ENCODE measurements at regions not wholly inside any gene's neighbourhood (a gene's known extent, or its start where the extent isn't known, plus 50 kb on each side); places are given as distances from the start of the nearest gene placed in this dataset.

- no peak for DNase-seq
Measured at GRCh38 chr13:109880371-109881346, 94.3 kb upstream of the IRS2 start.

GRCh38 chr13:109879338-109879737, 93.0 kb upstream of the IRS2 start:
- DNase-seq, result no peak

- no peak for DNase-seq
Measured at GRCh38 chr13:109877809-109878208, 91.4 kb upstream of the IRS2 start.

GRCh38 chr13:109875746-109876145, 89.4 kb upstream of the IRS2 start:
- DNase-seq, result no peak

GRCh38 chr13:109874484-109875454, 88.4 kb upstream of the IRS2 start:
- no peak for DNase-seq

GRCh38 chr13:109873351-109874123, 87.2 kb upstream of the IRS2 start:
- no peak for DNase-seq

GRCh38 chr13:109872864-109873263, 86.5 kb upstream of the IRS2 start:
- DNase-seq, result no peak

- no peak for DNase-seq
Measured at GRCh38 chr13:109870696-109871370, 84.5 kb upstream of the IRS2 start.

- no peak for DNase-seq
Measured at GRCh38 chr13:109870274-109870673, 83.9 kb upstream of the IRS2 start.

GRCh38 chr13:109869312-109870237, 83.2 kb upstream of the IRS2 start:
- peak; percentile 39 for DNase-seq

GRCh38 chr13:109868578-109869311, 82.4 kb upstream of the IRS2 start:
- no peak for DNase-seq

GRCh38 chr13:109867766-109868165, 81.4 kb upstream of the IRS2 start:
- DNase-seq, result no peak

GRCh38 chr13:109862627-109863026, 76.2 kb upstream of the IRS2 start:
- no peak for DNase-seq

GRCh38 chr13:109859898-109860297, 73.5 kb upstream of the IRS2 start:
- no peak for DNase-seq

GRCh38 chr13:109859216-109859835, 72.9 kb upstream of the IRS2 start:
- DNase-seq, result no peak

GRCh38 chr13:109858319-109858718, 71.9 kb upstream of the IRS2 start:
- no peak for DNase-seq

- no peak for DNase-seq
Measured at GRCh38 chr13:109857803-109858202, 71.4 kb upstream of the IRS2 start.

GRCh38 chr13:109857325-109857724, 70.9 kb upstream of the IRS2 start:
- DNase-seq, result no peak

GRCh38 chr13:109856350-109856749, 70.0 kb upstream of the IRS2 start:
- no peak for DNase-seq

- no peak for DNase-seq
Measured at GRCh38 chr13:109853153-109853552, 66.8 kb upstream of the IRS2 start.
